HG02852 (cell line): ENCODE measurements at regions not wholly inside any gene's neighbourhood (a gene's known extent, or its start where the extent isn't known, plus 50 kb on each side); places are given as distances from the start of the nearest gene placed in this dataset.

Source experiments
- ATAC-seq: cut with Tn5 transposase; IDR thresholded peaks from one replicate; pipeline ENCODE4 v1.9.1; 2021; ENCODE audit warnings: mild to moderate bottlenecking, moderate library complexity; ENCODE audit not compliant: unreplicated experiment

DNA sequence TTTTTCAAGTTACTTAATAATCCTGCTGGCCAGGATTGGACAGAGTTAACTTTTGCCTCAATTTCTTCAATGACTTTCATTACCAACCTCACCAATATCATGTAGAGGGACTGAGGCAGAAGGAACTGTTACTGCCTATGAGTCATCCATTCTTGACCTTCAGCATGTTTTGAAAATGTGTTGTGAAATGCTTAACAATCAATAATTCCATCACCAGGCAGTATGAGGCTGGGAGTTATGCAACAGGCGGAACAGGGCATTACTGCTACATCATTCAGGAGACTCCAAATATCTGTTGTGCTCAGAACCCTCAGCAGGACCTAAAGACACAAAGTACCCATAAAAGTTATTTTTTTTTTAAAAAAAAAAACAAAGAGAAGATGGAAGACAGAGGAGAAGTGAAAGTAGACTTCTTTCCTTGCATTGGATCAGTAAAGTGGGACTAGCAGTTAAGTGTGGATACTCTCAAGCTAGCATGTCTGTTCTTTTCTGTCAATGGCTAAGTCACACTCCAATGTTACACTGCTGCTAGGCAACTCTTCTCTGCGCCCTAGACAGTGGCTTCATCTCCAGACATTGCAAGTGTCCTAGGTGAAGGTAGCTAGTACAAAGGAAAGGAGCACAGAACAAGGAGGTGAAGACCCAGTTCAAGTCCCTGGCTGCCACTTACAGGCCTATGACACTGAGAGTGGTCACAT lies 184.9 kb upstream of the LPP start:
- no peak for ATAC-seq

DNA sequence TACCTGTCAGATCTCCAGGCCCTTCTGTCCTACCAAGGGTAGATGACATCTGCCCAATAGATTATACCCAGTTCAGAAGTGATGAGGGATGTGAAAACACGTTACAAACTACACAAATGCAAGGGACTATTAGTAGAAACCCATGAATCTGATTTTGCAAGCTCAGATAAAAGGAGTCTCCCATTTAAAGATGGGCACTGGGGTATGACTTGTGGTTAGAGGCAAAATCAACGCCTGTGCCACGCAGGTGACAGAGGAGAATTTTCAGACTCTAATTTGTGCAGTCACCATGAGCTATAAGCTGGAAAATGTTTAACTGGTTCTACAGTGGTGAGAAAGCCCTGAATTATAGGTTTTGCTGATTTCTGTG lies 184.4 kb upstream of the LPP start:
- ATAC-seq, result no peak

DNA sequence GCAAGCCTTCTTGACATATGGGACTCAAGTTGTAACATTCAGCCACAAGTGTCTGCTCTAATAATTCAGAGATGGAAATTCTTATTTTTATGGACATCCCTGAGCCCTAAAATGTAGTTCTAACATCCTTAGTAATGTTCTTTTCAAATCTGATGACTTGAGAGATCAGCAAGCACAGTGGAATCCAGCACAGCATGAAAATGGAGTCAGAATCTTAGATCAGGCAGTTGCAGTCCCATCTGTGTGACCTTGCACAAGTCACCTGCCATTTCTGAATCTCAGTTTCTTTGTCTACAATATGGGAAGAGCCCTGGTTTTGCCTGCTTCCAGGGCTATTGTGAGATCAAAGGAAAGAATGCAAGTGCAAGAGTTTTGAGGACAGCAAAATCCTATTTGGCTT lies 183.9 kb upstream of the LPP start:
- no peak for ATAC-seq

DNA sequence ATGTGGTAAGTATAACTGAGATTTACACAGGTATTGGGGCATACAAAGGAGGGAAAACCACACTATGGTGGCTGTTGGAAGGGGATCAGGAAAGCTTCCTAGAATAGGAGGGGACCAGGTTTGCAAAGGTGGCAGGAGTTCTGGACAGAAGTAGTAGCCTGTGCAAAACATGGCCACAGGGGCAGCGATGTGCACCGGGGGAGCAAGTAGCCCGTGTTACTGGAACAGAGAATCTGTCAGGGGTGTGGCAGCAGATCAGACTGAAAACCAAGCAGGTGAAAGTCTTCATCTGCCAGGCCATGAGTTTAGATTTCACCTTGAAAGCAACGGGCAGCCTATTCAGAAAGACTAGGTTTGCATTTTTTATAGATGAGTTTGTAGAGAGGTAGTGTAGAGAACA lies 182.3 kb upstream of the LPP start:
- no peak for ATAC-seq

DNA sequence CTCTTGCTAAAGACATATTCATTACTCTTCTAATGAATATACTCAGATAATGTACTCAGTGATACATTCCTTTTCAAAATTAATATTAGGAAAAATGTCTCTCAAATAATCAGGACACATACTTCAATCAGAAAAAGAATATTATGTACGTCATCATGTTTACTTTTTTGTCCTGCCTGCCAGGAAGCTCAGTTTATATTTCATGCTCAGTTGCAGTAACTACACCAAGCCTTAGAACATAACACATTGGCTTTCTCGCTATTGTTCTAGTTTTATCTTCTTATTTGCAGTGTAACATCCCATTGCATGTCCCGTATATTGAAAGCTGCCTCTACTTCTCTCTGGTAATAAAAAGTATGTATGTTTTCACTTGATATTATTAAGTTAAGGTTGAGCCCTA lies 181.5 kb upstream of the LPP start:
- no peak for ATAC-seq

DNA sequence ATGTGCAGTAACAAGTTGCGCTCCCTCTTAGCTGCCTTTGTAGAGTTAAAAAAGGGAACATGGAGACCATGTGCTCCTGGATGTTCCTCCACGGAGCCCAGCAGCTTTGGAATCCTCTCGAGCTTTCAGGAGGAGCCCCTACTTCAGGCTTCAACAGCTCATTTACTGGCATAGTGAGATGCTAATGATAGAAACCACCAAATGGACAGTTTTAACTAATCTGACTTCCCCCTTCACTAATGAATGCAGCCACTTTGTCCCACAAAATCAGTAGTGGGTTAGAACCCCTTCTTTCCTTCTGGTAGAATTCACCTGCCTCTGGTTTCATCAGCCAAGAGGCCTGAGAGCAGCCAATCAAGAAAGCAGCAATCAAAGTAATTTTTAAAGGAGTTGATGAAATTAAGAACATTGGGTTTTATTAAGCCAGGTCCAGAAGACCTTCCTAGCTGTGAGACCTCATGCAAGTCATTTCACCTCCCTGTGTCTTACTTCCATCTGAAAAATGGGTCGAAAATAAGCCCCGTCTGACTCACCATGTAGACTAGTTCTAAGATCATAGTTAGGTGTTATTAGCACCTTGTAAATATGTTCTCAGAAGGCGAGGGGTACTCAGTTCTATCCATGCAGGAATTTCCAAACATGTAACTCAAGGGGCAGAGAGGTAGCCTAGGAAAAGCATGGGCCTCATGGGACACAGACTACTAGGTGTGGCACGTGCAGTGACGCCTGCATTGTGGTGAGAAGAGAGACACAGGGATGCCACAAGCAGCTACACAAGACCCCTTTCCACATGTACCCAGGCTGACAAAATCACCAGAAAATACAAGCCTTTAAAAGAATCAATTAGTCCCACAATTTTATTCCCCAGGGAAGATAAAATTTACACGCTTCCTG lies 179.7 kb upstream of the LPP start:
- peak; percentile 38 for ATAC-seq

DNA sequence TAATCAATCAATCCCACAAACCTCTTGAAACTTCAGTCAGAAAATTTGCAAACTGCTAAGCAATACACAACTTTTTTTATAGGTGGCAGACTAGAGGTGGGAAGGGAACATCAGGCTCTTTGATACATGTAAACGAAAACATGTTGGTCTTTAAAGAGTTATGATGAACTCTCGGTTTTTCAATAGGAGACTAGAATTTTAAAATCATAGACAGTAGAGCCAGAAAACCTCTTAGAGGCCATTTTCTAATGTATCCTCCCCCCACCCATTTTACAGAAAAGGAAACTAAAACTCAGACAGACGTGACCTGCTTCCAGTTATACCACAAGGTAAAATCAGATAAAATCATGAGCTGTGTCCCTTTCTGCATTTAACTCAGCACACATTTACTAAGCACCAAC lies 179.1 kb upstream of the LPP start:
- peak; percentile 39 for ATAC-seq

DNA sequence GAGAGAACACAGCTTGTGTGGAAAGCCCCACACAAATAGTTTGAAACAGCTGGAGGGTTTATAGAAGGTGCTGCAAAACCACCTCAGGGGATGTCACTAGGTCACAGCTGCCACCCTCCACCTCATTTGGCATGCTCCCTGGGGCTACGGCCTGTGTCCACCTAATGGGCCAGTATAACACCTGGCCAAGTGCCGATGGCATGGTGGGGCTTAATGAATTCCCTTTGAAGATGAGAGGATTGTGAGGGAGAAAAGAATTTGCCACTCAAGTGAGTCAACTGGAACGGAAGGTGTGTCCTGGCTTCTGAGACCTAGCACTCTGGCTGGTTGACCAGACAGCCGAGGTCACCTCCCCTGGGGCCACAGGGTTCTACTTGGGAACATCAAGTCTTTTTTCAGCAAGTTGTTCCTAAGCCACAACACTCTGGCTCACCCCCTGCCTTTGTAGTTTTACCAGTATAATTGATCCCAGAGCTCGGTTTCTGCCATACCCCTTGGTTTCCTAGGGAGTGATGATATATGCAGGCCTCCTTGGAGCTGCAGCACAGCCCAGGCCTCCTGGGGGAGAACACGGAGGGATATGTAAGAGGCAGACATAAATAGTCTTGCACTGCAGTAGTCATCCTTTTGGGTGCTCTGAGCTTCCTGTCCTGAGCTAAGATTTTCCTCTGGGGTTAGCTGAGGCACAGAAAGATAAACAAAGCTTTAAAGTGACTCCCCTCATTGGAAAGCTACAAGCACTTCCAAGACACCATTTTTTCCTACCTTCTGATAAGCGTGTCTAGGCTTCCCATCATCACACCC lies 178.2 kb upstream of the LPP start:
- ATAC-seq, result no peak

DNA sequence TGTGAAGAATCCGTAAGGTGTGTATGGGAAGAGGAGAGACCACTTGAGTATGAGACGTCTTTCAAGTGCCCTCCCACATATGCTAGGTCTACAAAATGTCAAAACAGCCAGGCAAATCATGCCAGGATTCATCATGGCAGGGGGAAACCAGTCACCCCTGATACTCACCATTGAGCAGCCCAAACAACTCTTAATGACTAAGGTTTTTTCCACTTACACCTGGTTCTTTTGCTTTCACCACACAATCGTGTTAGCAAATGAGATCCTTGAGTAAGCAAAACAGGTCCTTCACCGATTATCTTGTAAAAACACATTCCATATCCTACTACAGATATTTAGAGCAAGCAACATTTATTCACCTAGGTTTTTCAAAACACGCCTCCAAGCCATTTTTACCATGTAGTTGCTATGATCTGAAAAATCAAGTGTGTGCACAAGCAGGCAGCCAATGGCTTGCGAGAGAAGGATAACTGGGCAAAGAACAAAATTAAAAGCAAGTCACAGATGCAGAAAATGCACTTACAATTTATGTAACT lies 177.5 kb upstream of the LPP start:
- no peak for ATAC-seq

DNA sequence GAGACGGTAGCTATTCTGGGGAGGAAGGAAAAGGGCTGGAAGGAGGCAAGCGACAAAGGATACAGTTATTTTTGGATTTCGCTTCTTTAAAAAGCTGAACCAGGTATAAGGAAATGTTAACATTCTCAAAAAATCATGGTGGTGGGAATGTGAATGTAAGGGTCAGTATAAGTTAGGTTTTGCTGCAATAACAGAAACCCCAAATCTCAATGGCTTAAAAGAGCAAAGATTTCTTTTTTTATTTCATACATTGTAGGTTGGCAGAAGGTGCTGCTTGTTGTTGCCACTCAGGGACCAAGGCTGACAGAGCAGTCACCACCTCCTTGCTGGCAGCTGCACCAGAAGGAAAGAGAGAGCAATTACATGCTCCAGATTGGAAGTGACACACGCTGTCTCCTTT lies 176.3 kb upstream of the LPP start:
- no peak for ATAC-seq

DNA sequence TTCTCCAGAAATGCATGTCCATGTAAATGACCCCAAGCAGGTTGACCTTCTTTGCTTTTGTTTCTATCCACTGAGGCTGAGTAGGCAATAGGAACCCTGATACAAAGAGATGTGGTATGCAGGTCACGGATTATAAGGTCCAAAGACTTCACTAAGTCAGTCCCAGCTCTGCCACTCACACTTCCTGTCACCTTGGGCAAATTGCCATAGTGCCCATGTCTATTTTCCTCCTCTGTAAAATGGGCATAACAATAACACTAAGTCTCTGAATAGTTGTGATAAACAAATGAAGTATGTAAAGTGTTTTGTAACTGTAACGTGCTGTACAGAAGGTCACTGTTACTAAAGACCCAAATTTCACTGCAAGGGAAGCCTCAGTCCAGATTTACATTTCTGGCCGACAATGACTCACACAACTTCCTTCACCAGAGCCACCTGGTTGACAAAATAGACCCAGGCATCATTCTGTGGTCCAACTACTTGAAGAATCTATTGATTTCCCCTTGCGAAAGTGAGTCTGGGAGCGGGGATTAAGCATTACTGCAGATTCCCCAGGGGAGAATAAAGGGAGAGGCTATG lies 175.4 kb upstream of the LPP start:
- no peak for ATAC-seq

DNA sequence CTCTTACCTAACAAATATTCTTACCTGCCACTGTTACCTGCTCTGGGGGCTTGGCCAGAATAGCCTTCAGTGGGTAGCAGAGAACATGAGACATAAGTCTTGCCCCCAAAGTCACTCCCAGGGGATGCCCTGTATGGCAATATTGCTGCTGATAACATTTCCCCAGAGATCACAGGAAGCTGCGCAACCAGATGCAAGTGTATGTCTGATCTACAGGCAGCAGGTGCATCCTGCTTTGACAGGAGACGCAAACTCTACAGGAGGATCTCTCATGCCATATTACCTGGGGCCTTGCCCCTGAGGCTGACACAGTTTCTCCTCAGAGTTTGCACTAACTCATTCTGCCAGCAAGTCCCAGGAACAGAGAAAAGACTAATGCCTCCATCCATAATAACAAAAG lies 174.4 kb upstream of the LPP start:
- ATAC-seq, result no peak

DNA sequence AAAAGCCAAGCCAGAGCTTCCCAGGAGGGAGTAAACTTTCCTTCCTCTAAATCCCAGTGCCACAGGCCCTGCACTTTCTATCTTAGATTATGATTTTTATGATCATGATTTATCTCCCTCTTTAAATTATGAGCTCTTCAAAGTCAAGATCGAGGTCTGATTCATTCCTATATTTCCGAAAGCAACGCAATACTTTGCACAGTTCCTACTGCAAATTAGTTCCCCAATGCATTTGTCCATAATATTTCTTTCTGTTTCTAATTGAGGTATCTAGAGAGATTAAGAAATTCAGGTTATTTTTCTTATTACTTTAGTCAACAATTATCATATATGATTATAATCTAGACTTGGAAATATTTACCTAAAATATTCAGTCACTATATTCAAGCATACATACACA lies 173.1 kb upstream of the LPP start:
- no peak for ATAC-seq

DNA sequence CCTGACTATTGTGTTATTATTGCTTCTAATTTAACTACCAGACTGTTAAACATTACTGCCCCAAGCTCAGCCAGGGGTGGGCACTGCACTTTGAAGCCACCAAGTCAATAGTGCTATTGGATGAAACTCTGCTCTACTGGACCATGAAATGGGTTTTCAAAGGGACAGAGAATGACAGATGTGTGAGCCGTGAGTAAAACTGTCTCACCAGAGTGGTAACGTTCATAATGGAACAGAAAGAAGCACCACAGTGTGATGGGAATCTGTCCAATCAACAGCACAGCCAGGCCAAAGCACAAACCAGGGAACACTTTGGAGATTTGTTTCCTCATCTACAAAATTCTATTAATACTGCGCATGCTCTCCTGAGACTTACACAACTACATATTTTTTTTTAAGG lies 171.8 kb upstream of the LPP start:
- peak; percentile 57 for ATAC-seq

DNA sequence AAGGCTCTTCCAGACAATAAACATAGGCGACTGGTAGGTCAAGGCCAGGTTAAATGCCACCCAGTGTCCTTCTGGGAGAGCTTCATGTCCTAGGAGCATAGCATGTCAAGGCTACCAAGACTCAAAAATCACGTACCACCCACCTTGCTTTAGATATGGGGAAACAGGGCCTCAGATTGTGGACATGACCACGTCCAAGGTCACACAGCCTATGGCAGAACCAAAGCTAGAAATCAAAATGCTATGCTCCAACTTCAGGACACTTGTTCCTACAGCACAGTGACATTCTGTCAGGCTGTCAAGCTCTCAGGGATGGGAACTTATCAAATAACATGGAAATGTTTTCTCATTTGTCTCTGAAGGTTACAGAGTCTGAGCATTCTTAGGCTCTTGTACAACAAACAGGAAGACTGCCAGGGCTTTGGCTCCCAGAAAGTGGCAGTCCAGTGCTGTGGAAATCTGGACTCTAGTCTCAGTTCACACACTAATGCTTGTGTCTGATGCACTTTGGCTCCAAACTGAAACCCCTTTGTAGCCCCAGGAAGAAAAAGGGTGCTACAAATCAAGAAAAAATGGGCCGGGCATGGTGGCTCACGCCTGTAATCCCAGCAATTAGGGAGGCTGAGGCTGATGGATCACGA lies 170.4 kb upstream of the LPP start:
- ATAC-seq, result no peak

DNA sequence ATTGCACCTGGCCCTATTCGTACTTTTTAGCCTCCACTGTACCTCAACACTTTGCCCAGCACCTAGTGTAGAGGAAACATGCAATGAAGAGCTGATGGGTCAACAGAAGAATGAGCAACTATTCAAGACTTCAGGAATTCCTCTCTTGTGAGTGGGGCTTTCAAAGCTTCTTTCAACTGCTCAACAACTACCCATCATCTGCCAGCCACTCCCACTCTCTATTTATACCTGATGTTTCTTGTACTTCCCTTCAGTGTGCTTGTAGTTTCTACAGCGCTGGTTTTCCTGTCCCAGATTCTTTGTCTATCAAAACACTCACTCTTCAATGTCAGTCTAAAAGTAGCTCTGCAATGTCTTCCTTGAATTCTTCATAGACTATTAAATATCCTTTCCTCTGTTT lies 168.3 kb upstream of the LPP start:
- ATAC-seq, result no peak

DNA sequence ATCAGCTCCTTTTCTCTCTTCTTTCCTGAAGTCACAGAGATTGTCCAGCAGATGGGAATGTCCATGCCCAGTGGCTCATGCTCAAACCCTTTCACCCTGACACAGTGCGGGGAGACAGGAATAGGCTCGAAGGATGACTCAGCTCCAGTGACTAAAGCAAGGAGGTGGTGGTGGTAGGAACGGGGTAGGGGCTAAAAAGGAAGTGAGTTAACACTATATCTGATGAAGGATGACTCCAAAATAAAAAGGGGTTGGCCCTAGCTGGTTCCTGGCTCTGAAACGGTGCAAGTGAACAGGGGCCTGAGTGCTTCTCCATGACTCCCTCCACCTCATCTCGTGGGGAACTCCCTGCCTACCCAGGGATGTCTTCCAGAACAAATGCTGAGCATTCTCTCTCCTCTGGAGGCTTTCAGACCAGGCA lies 167.4 kb upstream of the LPP start:
- ATAC-seq, result no peak

DNA sequence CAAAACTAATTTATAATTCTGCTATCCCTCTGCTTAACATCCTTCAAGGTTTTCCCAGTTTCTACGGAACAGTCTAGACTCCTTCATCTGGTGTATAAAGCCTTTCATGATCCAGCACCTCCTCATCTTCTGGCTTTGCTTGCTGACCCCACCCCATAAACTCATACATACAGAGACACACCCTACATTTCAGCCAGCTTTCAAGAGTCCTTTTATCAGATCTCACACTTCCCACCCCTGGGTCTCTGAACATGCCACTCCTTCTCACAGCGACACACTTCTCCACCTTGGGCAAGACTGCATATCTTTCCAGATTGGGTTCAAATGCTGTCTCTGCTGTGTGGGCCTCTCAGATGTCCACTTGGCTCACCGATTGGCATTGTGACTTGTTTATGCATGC lies 166.8 kb upstream of the LPP start:
- no peak for ATAC-seq

DNA sequence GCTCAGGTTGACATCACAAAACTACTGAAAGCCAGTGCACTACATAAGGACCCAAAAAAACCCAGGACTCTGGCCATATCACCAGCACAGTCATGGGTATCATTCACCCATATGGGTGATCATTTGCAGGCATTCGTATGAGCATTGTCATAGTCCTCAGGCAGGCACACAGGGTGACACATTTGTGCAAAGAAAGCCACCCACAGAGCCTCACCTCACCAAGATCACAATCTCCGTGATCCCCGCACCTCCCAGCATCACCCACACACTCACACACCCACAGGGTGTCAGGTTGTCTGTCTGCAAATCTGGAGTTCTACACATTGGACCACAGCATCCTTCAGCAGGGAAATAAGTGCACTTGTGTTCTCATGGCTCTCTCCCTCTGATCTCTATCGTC lies 166.0 kb upstream of the LPP start:
- no peak for ATAC-seq

DNA sequence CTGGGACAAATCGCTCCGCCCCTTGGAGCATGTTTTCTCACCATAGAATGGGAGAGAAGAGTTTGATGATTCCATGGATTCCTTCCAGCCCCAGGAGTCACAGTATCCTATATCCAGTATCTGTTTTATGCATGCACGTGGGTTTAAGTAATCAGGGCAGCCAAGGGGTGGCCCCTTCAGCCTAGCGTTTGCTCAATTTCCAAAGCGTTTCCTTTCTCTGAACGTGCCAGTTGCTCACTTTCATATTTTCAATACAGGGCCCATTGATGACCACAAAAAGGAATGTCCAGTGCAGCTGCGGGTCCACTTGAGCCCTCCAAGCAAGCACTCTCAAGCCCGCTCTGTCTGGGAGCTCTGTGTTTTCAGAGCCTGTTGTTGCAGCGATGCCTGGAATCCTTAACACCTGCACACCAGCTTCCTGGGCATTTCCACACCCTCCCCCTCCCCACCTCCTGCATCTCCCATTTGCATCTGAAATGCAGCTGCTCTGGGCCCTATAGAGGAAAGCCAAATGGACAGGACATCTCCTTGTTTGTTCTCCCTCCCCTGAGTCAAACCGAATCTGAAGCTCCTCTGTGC lies 164.3 kb upstream of the LPP start:
- ATAC-seq, result no peak
